GM21390 (cell line): ENCODE measurements at regions not wholly inside any gene's neighbourhood (a gene's known extent, or its start where the extent isn't known, plus 50 kb on each side); places are given as distances from the start of the nearest gene placed in this dataset.

Experiments used
- ATAC-seq: cut with Tn5 transposase; IDR thresholded peaks from one replicate; pipeline ENCODE4 v1.9.1; 2021; ENCODE audit not compliant: unreplicated experiment

- ATAC-seq: no peak
Measured at GRCh38 chr9:88691091-88691490, 156.1 kb downstream of the NXNL2 start.

- ATAC-seq: no peak
Measured at GRCh38 chr9:88691811-88692210, 156.8 kb downstream of the NXNL2 start.

- no peak for ATAC-seq
Measured at GRCh38 chr9:88692827-88693226, 157.8 kb downstream of the NXNL2 start.

GRCh38 chr9:88694625-88695024 lies 159.6 kb downstream of the NXNL2 start:
- no peak for ATAC-seq

- ATAC-seq: no peak
Measured at GRCh38 chr9:88696501-88696900, 161.5 kb downstream of the NXNL2 start.

GRCh38 chr9:88697764-88698432 lies 162.9 kb downstream of the NXNL2 start:
- ATAC-seq: no peak

- no peak for ATAC-seq
Measured at GRCh38 chr9:88702985-88703384, 168.0 kb downstream of the NXNL2 start.

- ATAC-seq: no peak
Measured at GRCh38 chr9:88706193-88707113, 171.5 kb downstream of the NXNL2 start.

GRCh38 chr9:88710449-88710848 lies 175.5 kb downstream of the NXNL2 start:
- no peak for ATAC-seq

GRCh38 chr9:88711719-88712118 lies 176.7 kb downstream of the NXNL2 start:
- no peak for ATAC-seq

GRCh38 chr9:88712484-88712883 lies 177.5 kb downstream of the NXNL2 start:
- ATAC-seq: no peak

GRCh38 chr9:88713010-88713409 lies 178.0 kb downstream of the NXNL2 start:
- ATAC-seq: no peak

- ATAC-seq: no peak
Measured at GRCh38 chr9:88716596-88717290, 181.8 kb downstream of the NXNL2 start.

- no peak for ATAC-seq
Measured at GRCh38 chr9:88721025-88721424, 186.0 kb downstream of the NXNL2 start.

- ATAC-seq: no peak
Measured at GRCh38 chr9:88721495-88722279, 186.7 kb downstream of the NXNL2 start.

- ATAC-seq: no peak
Measured at GRCh38 chr9:88722753-88723152, 187.8 kb downstream of the NXNL2 start.

- no peak for ATAC-seq
Measured at GRCh38 chr9:88723751-88724150, 188.8 kb downstream of the NXNL2 start.

GRCh38 chr9:88724331-88724730 lies 189.4 kb downstream of the NXNL2 start:
- no peak for ATAC-seq

GRCh38 chr9:88725300-88726019 lies 190.5 kb downstream of the NXNL2 start:
- no peak for ATAC-seq

- no peak for ATAC-seq
Measured at GRCh38 chr9:88726803-88727202, 191.8 kb downstream of the NXNL2 start.
